HG03442 (cell line): ENCODE measurements at regions not wholly inside any gene's neighbourhood (a gene's known extent, or its start where the extent isn't known, plus 50 kb on each side); places are given as distances from the start of the nearest gene placed in this dataset.

Experiments
- ATAC-seq: cut with Tn5 transposase; IDR thresholded peaks from one replicate; pipeline ENCODE4 v1.9.1; 2021; ENCODE audit warnings: mild to moderate bottlenecking, moderate library complexity; ENCODE audit not compliant: unreplicated experiment

- no peak for ATAC-seq
Measured at GRCh38 chr21:27213303-27213702, 246.4 kb upstream of the ADAMTS5 start.

GRCh38 chr21:27212441-27212840 is 245.6 kb upstream of the ADAMTS5 start:
- no peak for ATAC-seq

GRCh38 chr21:27209546-27209945 is 242.7 kb upstream of the ADAMTS5 start:
- no peak for ATAC-seq

- no peak for ATAC-seq
Measured at GRCh38 chr21:27206368-27206982, 239.6 kb upstream of the ADAMTS5 start.

DNA sequence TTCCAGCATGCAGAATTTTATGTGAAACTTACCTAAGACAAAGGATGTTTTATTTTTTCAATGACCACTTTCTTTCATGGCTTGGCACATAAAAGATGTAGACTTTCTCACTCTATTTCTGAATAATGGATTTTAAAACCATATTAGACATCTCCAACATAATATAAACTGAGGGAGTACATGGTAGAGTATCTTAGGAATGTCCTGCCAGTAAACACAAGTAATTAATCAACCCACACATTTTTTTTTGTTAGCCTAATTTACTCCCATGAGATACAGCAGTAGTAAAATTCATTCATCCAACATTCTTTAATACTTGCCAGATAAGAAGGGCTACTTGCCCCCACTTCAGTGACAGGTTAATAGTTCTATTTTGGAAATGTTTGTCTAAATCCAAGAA is 235.4 kb upstream of the ADAMTS5 start:
- no peak for ATAC-seq

- no peak for ATAC-seq
Measured at GRCh38 chr21:27201197-27201596, 234.3 kb upstream of the ADAMTS5 start.

DNA sequence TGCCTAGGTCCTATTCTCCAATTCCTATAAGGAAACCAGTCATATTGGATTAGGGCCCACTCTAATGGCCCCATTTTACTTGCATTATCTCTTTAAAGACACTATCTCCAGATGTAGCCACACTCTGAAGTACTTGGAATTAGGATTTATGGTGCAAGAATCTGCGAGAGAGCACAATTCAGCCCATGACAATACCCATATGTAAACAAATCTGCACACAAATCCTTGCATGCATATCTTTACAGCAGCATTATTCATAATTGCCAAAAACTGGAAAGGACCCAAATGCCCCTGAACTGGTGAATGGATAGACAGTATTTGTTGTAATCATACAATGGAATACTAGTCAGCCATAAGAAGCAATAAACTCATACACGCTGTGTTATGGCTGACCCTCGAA is 229.8 kb upstream of the ADAMTS5 start:
- no peak for ATAC-seq

DNA sequence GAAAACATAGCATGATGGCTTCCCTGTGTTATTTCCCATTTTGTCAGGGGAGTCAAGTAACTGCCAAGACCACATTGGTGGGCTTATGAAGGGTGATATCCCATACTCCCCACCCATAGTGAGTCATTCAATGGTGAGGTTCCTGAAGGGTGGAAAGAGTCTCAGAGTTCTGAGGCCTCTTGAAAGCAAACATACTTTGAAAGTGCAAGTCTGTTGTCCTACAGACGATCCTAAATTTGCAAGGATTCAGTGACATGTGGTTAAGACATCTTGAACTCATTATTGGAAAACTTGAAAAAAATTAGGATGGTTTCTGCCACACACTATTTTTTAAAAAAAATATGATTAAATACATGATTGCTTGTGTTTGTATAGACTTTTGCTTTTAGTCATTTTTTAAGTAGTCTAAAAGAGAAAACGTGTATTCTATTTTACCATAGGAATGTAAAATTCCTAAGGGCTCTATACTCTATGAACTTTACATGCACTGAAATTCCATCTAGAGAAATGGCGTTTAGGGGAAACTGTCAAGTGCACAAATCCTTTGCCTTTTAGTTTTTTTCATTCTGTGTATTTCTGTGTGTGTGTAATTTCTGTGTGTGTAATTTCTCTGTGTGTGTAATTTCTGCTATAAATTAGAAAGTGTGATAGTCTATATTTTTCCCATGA is 225.5 kb upstream of the ADAMTS5 start:
- ATAC-seq = no peak

GRCh38 chr21:27190601-27191000 is 223.7 kb upstream of the ADAMTS5 start:
- ATAC-seq = no peak

DNA sequence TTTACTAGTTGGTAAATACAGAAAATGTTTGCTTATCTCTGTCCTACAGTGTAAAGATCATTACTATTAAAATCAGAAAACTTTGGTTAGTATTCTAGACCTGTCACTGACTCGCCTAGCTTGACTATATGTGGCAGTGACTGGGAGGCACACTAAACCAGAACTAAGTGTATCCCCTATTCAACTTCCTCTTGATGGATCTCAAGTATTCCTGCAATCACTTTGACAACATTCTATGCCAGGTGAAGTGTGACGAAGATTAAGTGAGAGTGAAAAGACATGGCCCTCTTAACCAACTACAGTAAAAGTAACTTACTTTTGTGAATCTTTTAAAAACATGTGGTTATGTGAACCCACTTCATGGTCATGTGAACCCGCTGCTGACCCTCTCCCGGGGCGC is 223.0 kb upstream of the ADAMTS5 start:
- ATAC-seq = no peak

DNA sequence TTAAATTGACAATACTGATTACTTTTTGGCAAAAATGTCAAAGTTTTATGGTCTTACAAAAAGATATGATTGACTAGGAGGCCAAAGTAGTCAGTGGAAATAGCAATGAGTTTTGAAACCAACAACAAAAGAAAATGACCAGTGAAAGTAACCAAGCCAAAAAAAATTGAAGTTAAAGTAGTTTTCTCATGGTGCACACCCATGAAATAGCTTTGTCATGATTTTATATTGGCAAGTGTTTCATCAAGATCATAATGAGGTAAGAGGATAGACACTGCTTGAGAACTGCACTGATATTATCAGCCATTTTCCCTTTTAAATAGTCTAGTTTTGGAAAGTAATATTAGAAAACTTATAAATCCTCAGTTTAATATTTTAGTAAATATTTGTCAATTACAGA is 206.2 kb upstream of the ADAMTS5 start:
- ATAC-seq = no peak

GRCh38 chr21:27171707-27172106 is 204.8 kb upstream of the ADAMTS5 start:
- ATAC-seq = no peak

DNA sequence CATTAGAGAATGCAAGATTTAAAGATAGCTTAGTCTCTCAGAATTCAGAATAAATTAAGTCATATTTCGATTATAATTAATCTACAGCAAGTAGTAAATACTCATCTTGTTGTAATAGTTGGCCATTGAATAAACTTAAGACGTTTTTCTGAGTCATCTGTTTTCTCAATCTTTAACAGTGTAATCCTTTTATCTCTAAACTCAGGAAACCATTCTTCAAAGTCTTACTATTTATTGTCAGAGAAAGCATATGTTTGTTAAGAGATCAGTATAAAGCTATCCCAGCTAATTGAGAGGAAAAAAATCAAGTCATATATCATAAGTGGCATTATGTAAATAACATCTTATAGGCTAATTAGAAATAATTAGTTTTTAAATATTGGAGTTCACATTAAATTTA is 201.2 kb upstream of the ADAMTS5 start:
- ATAC-seq = no peak

DNA sequence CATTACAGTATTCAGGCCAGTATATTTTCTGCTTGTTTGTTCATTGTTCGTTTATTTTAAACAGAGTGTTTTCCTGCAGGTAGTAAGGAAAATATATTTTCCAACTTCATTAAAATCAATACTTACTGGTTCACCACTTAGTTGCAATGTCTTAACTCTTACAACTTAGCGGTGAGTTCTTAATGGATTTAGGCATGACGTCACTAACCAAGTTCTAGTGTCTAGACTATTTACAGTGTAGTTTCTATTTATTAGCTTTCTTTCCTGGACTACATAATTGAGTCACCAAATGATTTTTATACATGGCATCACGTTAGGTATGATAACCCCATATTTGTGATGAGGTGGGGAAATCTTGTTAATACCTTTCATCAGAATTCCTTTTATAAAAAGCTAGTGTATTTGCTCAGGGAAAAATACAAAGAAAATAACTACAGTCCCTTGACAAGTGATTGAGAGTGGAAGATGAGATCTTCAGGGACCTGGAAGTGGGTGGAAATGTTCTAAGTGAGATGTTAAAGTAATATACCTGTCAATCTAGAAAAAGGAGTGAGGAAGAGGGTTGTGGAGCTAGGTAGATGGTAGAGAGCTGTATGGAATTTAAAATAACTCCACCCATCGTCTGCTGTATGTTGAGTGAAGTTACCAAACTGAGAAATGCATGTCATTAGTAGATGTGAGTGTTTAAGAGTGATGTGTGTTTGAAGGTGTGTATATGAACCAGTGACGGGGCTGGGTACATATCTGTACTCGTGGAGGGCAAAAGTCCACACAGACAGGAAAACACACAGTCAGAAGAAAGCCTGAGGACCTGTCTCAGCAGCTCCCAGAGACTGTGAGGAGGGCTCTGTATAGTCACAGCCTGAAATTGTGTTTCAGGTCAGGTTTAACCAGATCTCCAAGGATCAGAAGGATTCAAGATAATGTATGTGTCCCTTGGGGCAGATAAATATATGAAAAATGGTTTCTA is 197.6 kb upstream of the ADAMTS5 start:
- no peak for ATAC-seq

GRCh38 chr21:27158967-27159366 is 192.1 kb upstream of the ADAMTS5 start:
- no peak for ATAC-seq

DNA sequence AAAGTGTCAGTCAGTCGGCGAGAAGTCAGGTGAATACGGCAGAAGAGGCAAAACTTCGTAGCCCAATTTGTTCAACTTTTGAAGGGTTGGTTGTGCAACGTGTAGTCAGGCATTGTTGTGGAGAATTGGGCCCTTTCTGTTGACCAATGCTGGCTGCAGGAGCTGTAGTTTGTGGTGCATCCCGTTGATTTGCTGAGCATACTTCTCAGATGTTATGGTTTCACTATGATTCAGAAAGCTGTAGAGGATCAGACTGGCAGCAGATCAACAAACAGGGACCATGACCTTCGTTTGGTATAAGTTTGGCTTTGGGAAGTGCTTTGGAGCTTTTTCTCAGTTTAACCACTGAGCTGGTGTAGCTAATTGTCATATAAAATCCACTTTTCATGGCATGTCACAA is 190.2 kb upstream of the ADAMTS5 start:
- no peak for ATAC-seq

GRCh38 chr21:27156666-27157065 is 189.8 kb upstream of the ADAMTS5 start:
- no peak for ATAC-seq

DNA sequence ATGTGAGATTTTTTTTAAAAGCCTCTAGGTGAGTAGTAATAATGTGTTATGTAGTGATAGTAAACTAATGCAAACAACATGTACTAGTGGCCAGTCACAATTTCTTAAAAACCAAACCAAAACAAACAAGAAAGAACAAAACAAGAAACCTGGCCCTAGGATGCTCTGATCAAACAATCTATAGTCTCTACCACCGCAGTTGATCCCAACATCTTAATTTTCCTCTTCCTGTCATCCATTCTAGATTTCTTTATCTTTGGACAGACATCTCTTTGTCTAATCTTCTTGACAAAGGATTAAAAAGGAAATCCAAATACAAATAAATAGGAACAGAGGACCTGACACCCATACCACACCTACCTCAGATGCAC is 188.2 kb upstream of the ADAMTS5 start:
- no peak for ATAC-seq

- no peak for ATAC-seq
Measured at GRCh38 chr21:27154451-27155129, 187.7 kb upstream of the ADAMTS5 start.

GRCh38 chr21:27152996-27153395 is 186.1 kb upstream of the ADAMTS5 start:
- ATAC-seq = no peak

DNA sequence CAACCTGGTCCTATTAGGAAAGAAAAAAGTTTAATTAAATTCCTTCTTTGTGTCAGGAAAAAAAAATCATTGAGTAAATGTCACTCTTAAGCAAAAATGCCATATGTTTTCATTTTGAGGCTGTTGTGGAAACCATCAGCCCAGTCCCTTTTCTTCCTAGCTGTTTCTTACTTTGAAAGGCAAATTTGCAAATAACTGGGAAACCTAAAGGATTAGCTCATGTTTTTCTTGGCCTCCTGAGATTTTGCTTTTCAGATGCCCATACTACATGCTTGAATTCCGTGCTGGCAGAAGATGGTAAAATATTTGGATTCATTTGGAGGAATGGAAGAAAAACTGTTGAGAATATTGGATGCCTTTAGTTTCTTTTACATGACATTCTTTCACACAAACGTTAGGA is 182.1 kb upstream of the ADAMTS5 start:
- no peak for ATAC-seq
